ENCODE measurements at regions not wholly inside any gene's neighbourhood (a gene's known extent, or its start where the extent isn't known, plus 50 kb on each side); places are given as distances from the start of the nearest gene placed in this dataset.
"Not testable (repeated sequence)": the region's sequence is repeated elsewhere in the genome, so short reads cannot be mapped to it uniquely, and the experiment has no call there.

- TF ChIP-seq POLR2A (IDR thresholded peaks at IDR 0.05) (no peak), POLR2AphosphoS5 (IDR thresholded peaks at IDR 0.05) (no peak), CTCF (IDR thresholded peaks at IDR 0.05) (no peak), EP300 (IDR thresholded peaks at IDR 0.05) (no peak)
These were observed 241.8 kb upstream of the IRF2BP2 start for GRCh38 chr1:234851450-234852438.

GRCh38 chr1:234849832-234850231 is 239.9 kb upstream of the IRF2BP2 start:
- no peak overlapping the region for H3K27ac ChIP-seq
- 59 to 87% methylated on average over 6 to 8 of the region's 8 CpGs for WGBS, 2 donors (ENCODE audit: low coverage in 1 of 2)
- no peak for ATAC-seq
- no peaks in the 10 kb centered on the region for H3K27me3 ChIP-seq
- H3K36me3 ChIP-seq = no peaks in the 10 kb centered on the region
- no peak overlapping the region for H3K4me3 ChIP-seq
- TF ChIP-seq CTCF (IDR thresholded peaks at IDR 0.05) = no peak
- TF ChIP-seq POLR2A (IDR thresholded peaks at IDR 0.05) = no peak
- no peak for TF ChIP-seq POLR2AphosphoS5 (IDR thresholded peaks at IDR 0.05)
- TF ChIP-seq EP300 (IDR thresholded peaks at IDR 0.05) = no peak
- peaks cover 0 to 12% (median 0%) of the 10 kb centered on the region in 3 donors for H3K4me1 ChIP-seq
- no peaks in the 10 kb centered on the region for H3K9me3 ChIP-seq

More at GRCh38 chr1:234851450-234852438, 241.8 kb upstream of the IRF2BP2 start:
- Histone ChIP-seq H3K27me3 (no peaks in the 10 kb centered on the region), H3K4me3 (no peak overlapping the region), H3K27ac (peak overlapping the region in 1 of 4 donors; percentile 4), H3K9me3 (no peaks in the 10 kb centered on the region), H3K4me1 (peaks cover 0 to 17% (median 3%) of the 10 kb centered on the region in 3 donors), H3K36me3 (no peaks in the 10 kb centered on the region)
- peak; percentile 19 for ATAC-seq
- 69 to 86% methylated on average over 3 to 6 of the region's 9 CpGs for WGBS, 2 donors (ENCODE audit: low coverage in 1 of 2)

DNA sequence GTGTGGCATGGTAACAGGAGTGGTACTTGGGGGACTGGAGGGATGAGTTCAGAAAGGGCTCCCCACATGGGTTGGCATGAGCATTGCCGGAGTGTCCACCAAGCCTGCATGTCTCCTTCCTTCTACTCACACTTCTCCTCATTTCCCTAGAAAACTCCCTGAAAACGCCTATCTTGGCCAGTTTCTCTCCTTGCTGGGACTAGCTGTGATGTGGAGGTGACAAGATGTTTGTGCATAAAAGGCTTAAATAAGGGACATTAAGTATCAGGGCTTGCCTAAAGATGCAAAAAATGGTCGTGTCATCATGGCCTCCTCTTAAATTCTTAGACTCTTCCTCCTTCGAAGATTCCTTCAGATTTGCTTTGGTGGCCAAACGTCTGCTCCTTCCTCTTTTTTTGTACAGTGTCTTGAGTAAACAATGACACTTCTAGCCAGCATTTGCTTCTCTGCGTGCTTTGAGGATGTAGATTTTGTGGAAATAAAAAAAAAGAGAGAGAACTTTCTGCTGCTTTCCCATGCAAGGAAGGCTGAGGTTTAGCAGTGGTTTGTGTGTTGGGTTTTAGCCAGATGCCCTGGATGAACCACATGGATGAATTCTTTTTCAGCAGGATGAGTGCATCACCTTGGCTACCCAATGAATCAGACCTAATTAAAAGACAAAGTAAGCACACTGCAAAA is 239.1 kb upstream of the IRF2BP2 start:
- Histone ChIP-seq H3K4me3 (no peak overlapping the region), H3K27ac (no peak overlapping the region), H3K36me3 (no peaks in the 10 kb centered on the region), H3K27me3 (no peaks in the 10 kb centered on the region), H3K9me3 (no peaks in the 10 kb centered on the region), H3K4me1 (peaks cover 0 to 12% (median 0%) of the 10 kb centered on the region in 3 donors)
- no peak for ATAC-seq
- TF ChIP-seq EP300 (IDR thresholded peaks at IDR 0.05) (no peak), POLR2A (IDR thresholded peaks at IDR 0.05) (no peak), POLR2AphosphoS5 (IDR thresholded peaks at IDR 0.05) (no peak), CTCF (IDR thresholded peaks at IDR 0.05) (no peak)
- 46 to 58% methylated on average over 3 to 5 of the region's 6 CpGs for WGBS, 2 donors (ENCODE audit: low coverage in 1 of 2)

GRCh38 chr1:234846813-234847212 is 236.8 kb upstream of the IRF2BP2 start:
- 88 to 100% methylated on average over 1 to 2 of the region's 2 CpGs for WGBS, 2 donors (ENCODE audit: low coverage in 1 of 2)
- not testable (repeated sequence) for H3K9me3 ChIP-seq, ATAC-seq, H3K27me3 ChIP-seq, H3K36me3 ChIP-seq, H3K27ac ChIP-seq, H3K4me3 ChIP-seq
- peaks cover 0 to 18% (median 0%) of the 10 kb centered on the region in 3 donors for H3K4me1 ChIP-seq

DNA sequence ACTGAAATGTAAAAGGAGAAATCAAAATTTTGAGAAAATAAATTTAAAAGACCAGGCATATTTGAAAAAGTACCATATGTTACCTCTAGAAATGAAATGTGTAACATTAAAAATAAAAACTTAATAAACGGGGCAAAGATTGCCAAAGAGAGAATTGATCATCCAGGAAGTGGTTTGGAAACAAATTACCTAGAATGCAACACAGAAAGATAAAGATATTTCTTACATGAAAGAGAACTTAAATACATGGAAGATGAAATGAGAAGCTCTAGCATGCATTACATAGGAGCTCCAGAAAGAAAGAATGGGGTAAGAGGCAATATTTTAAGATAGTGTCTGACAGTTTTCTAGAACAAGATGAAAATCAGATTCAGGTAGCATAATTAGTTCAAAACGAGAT is 235.9 kb upstream of the IRF2BP2 start:
- Histone ChIP-seq H3K27ac (no peak overlapping the region), H3K27me3 (no peaks in the 10 kb centered on the region), H3K36me3 (no peaks in the 10 kb centered on the region), H3K4me1 (peaks cover 0 to 18% (median 0%) of the 10 kb centered on the region in 3 donors), H3K4me3 (no peak overlapping the region), H3K9me3 (no peaks in the 10 kb centered on the region)
- WGBS, 2 donors (ENCODE audit: low coverage in 1 of 2) = 86 to 94% methylated on average over 2 of the region's 2 CpGs
- TF ChIP-seq POLR2A (IDR thresholded peaks at IDR 0.05) (no peak), CTCF (IDR thresholded peaks at IDR 0.05) (no peak), EP300 (IDR thresholded peaks at IDR 0.05) (no peak), POLR2AphosphoS5 (IDR thresholded peaks at IDR 0.05) (no peak)
- no peak for ATAC-seq
